ENCODE measurements at regions not wholly inside any gene's neighbourhood (a gene's known extent, or its start where the extent isn't known, plus 50 kb on each side); places are given as distances from the start of the nearest gene placed in this dataset.

- Histone ChIP-seq H3K27ac (no peak overlapping the region), H3K4me3 (no peak overlapping the region), H3K4me1 (no peaks in the 10 kb centered on the region), H3K36me3 (ENCODE audit: insufficient read depth in 1 of 2, low read depth in 1 of 2) (no peaks in the 10 kb centered on the region), H3K27me3 (ENCODE audit: insufficient read depth in 3 of 3, low read length in 2 of 3) (peaks cover 0 to 2% (median 0%) of the 10 kb centered on the region in 3 donors), H3K9me3 (no peaks in the 10 kb centered on the region)
- intact Hi-C loops (cut with DNase I) = no loop called here
- ATAC-seq (no peak), DNase-seq (no peak)
- 52 to 66% (median 55%) methylated on average over 13 of the region's 13 CpGs for WGBS, 3 donors
- TF ChIP-seq, protein P1, sequence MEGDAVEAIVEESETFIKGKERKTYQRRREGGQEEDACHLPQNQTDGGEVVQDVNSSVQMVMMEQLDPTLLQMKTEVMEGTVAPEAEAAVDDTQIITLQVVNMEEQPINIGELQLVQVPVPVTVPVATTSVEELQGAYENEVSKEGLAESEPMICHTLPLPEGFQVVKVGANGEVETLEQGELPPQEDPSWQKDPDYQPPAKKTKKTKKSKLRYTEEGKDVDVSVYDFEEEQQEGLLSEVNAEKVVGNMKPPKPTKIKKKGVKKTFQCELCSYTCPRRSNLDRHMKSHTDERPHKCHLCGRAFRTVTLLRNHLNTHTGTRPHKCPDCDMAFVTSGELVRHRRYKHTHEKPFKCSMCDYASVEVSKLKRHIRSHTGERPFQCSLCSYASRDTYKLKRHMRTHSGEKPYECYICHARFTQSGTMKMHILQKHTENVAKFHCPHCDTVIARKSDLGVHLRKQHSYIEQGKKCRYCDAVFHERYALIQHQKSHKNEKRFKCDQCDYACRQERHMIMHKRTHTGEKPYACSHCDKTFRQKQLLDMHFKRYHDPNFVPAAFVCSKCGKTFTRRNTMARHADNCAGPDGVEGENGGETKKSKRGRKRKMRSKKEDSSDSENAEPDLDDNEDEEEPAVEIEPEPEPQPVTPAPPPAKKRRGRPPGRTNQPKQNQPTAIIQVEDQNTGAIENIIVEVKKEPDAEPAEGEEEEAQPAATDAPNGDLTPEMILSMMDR (IDR thresholded peaks at IDR 0.05) = no peak
Observed at GRCh38 chr2:19675003-19675629, 226.7 kb downstream of the TTC32 start.

DNA sequence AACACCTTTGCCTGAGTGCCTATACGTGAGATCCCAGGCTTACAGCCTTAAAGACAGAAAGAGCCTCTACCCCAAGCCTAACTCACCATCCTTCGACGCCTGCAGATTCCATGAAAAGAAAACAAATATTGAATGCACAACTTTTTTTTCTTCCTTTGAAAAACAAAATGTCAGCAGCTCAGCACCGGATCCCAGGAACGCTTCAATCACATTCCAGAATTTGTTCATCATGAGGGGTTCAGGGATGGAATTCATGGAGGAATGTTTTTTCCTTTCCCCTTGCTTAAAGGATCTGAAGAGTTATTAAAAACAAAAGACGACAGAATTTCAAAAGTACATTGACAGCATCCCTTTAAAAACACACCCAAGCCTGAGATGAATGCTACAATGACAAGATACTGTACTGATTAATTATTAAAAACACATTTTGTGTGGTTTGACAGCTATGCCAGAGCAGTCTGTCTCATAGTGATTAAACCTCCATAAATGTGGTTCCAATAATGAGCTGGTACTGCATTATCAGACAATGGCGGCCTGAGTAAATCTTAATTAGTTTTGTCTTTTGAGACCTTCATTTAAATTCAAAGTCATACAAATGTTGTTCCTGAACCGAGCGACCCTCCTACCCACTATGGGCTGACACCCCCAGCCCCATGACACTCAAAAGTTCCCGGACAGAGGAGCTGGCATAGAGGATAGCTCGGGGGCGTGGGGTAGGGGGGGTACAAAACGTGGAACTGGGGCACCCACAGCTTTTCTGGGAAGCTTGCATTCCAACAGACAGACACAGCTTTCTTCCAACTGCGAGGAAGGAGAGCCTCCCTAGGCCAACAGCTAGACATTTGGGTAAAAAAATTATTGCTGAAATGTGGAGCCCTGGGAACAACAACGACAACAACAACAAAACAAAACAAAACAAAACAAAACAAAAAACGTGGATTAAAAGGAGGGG is 227.5 kb downstream of the TTC32 start:
- Histone ChIP-seq H3K4me1 (no peaks in the 10 kb centered on the region), H3K9me3 (no peaks in the 10 kb centered on the region), H3K27ac (no peak overlapping the region), H3K36me3 (ENCODE audit: insufficient read depth in 1 of 2, low read depth in 1 of 2) (no peaks in the 10 kb centered on the region), H3K27me3 (ENCODE audit: insufficient read depth in 3 of 3, low read length in 2 of 3) (peaks cover 0 to 2% (median 0%) of the 10 kb centered on the region in 3 donors), H3K4me3 (no peak overlapping the region)
- 85 to 87% (median 86%) methylated on average over 16 of the region's 16 CpGs for WGBS, 3 donors
- intact Hi-C loops (cut with DNase I) = no loop called here
- ATAC-seq (no peak), DNase-seq (no peak)
- TF ChIP-seq, protein P1 (IDR thresholded peaks at IDR 0.05) = no peak

GRCh38 chr2:19673213-19673791 is 228.5 kb downstream of the TTC32 start:
- TF ChIP-seq, protein P1 (IDR thresholded peaks at IDR 0.05) = no peak
- ATAC-seq (peak in 3 of 4 donors; percentile 22 to 61 (median 61)), DNase-seq (no peak)
- Histone ChIP-seq H3K4me1 (no peaks in the 10 kb centered on the region), H3K27me3 (ENCODE audit: insufficient read depth in 3 of 3, low read length in 2 of 3) (peaks cover 0 to 2% (median 0%) of the 10 kb centered on the region in 3 donors), H3K27ac (no peak overlapping the region), H3K36me3 (ENCODE audit: insufficient read depth in 1 of 2, low read depth in 1 of 2) (no peaks in the 10 kb centered on the region), H3K9me3 (no peaks in the 10 kb centered on the region), H3K4me3 (no peak overlapping the region)
- WGBS, 3 donors = 34 to 54% (median 37%) methylated on average over 11 of the region's 11 CpGs
- intact Hi-C loops (cut with DNase I) = no loop called here

- TF ChIP-seq, protein P1 (IDR thresholded peaks at IDR 0.05) = no peak
- H3K9me3 ChIP-seq = no peaks in the 10 kb centered on the region
- intact Hi-C loops (cut with DNase I) = no loop called here
- H3K4me1 ChIP-seq = no peaks in the 10 kb centered on the region
- peaks cover 0 to 2% (median 0%) of the 10 kb centered on the region in 3 donors for H3K27me3 ChIP-seq (ENCODE audit: insufficient read depth in 3 of 3, low read length in 2 of 3)
- WGBS, 3 donors = 93 to 99% (median 96%) methylated on average over 4 of the region's 4 CpGs
- no peaks in the 10 kb centered on the region for H3K36me3 ChIP-seq (ENCODE audit: insufficient read depth in 1 of 2, low read depth in 1 of 2)
- no peak for DNase-seq
- H3K4me3 ChIP-seq = no peak overlapping the region
- ATAC-seq = no peak
- no peak overlapping the region for H3K27ac ChIP-seq
Observed at GRCh38 chr2:19671916-19672315, 229.9 kb downstream of the TTC32 start.
